ENCODE measurements at regions not wholly inside any gene's neighbourhood (a gene's known extent, or its start where the extent isn't known, plus 50 kb on each side); places are given as distances from the start of the nearest gene placed in this dataset.

DNA sequence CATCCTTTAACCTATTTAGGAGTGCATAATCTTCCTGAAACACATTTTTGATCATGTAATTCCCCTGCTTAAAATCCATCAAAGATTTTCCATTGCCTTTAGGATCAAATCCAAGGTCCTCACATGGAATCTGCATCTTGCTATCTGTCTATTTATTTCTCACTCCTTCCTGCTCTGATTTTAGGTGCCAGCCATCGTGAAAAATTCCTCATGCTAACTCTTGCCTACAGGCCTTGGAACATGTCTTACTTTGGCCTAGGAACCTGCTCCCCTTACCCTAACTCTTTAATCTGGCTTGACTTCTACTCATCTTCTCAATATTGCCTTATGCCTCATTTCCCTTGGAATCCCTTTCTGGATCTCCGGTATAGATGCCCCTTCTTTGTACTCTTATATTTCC is 1074.3 kb downstream of the TTLL7 start:
- no peak for DNase-seq

- DNase-seq = no peak
Observed at GRCh38 chr1:82923931-82924330, 1075.0 kb downstream of the TTLL7 start.

- DNase-seq = no peak
Observed at GRCh38 chr1:82921759-82922158, 1077.2 kb downstream of the TTLL7 start.

GRCh38 chr1:82920418-82921248 is 1078.3 kb downstream of the TTLL7 start:
- DNase-seq = no peak

DNA sequence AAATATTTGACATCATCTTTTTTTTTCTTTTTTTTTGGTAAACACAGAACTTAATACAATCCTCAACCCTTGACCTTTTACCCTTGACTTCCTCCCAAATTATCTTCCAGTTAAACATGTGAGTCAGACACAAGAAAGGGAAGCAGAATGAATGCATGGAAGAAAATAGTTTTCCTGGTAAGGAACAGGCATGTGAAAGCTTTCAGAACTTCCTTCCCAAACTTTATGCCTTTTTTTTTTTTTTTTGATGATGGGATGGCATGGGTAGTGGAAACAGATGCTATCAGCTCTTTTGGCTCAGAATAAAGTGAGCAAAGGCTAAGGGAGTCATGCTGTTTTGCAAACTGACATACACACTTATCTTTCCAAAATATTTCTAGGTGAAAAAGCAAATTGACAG is 1079.1 kb downstream of the TTLL7 start:
- DNase-seq = no peak

- DNase-seq = no peak
Observed at GRCh38 chr1:82907313-82907712, 1091.6 kb downstream of the TTLL7 start.

GRCh38 chr1:82903626-82904025 is 1095.3 kb downstream of the TTLL7 start:
- no peak for DNase-seq

GRCh38 chr1:82901561-82901960 is 1097.4 kb downstream of the TTLL7 start:
- no peak for DNase-seq

DNA sequence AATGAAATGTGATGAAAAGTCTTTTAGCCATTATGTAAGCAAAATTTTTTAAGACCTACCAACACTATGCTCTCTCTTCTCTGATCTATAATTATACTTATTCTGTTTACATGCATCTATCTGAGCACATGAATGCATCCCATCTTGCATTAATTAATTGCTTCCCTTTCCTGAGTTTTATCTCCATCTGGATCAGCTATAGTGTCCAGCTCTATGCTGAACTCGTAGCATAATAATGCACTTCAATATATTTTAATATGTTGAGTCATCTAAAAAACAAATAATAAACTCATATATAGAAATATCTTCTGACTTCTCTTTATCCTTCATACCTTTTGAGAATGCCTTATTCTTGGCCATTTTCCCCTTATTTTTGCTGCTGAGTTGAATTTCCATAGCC is 1097.8 kb downstream of the TTLL7 start:
- DNase-seq = no peak

DNA sequence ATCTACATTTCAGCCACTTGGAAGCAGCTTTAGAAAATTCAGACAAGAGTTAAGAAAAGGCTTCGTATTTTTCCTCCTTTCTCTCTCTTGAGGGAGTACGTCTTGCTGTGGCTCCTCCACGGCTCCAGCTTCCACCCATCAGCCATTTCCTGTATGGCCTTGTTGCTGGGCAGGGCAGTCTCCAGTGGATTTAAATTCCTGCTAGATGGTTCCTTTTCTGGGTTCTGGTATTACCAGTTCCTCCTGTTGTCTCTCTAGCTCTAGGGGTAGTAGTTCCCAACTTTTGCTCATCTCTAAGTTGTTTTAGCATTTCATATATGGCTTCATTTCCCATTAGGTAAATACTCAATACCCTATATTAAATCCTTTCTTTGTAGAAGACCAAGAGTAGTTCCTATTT is 1098.3 kb downstream of the ADGRL2 start:
- DNase-seq = no peak

GRCh38 chr1:82897549-82897948 is 1096.8 kb downstream of the ADGRL2 start:
- no peak for DNase-seq

DNA sequence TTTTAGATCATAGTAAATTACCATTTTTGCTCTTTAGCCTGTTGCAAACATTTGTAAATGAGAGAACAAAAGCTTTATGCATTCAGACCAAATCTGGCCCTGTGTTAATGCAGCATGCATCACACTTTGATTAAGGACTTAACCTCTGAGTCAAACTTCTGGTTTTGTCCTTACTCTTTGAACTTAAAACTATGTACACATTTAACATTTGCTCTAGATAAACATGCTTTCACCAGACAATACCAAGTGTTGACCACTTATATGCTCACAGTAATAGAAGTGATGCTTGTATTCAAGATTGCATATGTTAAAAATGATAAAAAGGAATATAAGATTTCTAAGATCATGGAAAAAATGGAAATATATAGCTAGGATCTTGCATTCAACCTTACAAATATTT is 1095.3 kb downstream of the ADGRL2 start:
- DNase-seq = no peak

GRCh38 chr1:82894635-82895034 is 1093.9 kb downstream of the ADGRL2 start:
- DNase-seq = no peak

- DNase-seq = no peak
Observed at GRCh38 chr1:82893712-82894470, 1093.2 kb downstream of the ADGRL2 start.

DNA sequence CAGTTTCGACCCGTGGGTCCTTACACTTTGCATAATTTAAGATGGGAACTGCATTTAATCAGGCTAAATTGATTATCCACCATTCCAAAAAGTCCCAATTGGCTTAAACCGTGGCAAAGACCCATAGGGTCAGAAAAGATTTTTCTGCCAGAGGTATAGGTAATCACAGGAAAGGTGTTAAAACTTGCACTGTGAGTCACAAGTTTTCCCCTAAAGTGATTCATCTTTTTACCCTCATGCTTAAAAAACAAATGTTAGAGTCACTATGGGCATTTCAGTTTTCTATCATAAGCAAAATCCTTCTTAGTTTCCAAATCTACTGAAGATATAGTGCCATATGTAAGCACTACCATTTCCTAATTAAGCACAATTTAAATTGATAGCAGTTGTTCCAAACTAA is 1079.8 kb downstream of the ADGRL2 start:
- DNase-seq = no peak

DNA sequence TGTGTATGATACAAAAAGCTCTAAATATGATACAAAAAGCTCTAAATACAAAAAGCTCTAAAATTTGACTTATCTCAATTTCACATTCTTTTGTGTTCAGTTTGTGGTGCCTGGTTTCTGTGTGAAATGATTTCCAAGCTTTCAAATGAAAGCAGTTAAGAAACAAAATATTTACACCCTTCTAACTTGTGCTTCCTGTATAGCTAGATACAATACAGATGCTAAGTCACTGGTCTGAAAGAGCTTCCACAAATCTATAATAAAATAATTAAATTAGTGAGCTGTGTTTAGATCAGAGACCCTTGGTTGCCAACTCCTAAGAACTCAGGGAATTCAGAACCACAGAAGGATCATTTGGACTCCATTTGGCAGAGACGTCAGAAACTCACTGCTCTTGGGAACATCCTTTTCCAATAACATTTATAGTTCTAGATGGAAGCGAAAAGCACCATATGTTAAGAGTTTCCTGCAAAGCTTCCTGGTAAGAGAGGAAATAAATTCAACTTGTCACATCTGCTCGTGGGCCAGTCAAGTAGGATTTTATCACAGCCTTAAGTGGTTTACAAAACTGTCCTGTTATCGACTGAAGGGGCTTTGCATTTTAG is 1079.1 kb downstream of the ADGRL2 start:
- DNase-seq = no peak

- DNase-seq = no peak
Observed at GRCh38 chr1:82875170-82875569, 1074.4 kb downstream of the ADGRL2 start.

- no peak for DNase-seq
Observed at GRCh38 chr1:82874041-82874440, 1073.3 kb downstream of the ADGRL2 start.

DNA sequence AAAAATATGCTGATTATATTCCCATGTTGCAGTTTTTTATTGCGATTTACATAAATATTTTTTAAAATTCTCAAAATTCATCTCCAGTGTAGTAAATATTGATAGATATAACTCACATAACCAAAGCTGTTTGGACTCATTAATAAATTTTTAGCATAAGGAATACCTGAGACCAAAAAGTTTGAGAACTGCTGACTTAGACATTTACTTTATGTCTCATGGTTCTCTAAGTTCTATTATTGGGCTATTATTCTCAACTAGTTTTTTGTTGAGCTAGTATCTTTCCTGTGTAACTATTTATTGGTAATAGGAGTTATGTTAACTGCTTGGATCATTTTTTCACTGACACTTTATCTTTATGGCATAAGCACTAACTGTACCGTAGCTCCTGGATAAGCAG is 1069.6 kb downstream of the ADGRL2 start:
- no peak for DNase-seq

GRCh38 chr1:82867781-82868180 is 1067.0 kb downstream of the ADGRL2 start:
- no peak for DNase-seq

GRCh38 chr1:82861749-82862148 is 1061.0 kb downstream of the ADGRL2 start:
- DNase-seq = no peak

- DNase-seq = no peak
Observed at GRCh38 chr1:82858031-82858430, 1057.3 kb downstream of the ADGRL2 start.

- DNase-seq = no peak
Observed at GRCh38 chr1:82849460-82849859, 1048.7 kb downstream of the ADGRL2 start.

DNA sequence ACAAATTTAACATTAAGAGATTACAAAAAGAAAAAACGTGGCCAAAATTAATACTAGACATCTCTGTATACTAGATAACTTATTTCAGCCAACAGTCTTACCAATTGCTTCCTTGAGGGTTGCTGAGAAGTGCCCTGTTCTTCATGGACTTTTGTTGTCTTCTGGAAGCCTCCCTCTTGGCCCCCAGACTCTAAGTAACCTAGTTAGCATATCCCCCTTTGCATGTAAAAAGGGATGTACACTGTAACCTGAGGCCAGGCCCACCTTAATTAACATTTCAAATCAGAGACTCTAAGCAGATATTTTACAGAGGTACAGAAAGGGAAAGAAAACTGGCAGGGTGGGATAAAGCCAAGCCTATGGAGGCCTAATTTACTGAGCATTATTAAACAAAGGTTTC is 1047.3 kb downstream of the ADGRL2 start:
- no peak for DNase-seq
